ENCODE measurements at regions not wholly inside any gene's neighbourhood (a gene's known extent, or its start where the extent isn't known, plus 50 kb on each side); places are given as distances from the start of the nearest gene placed in this dataset.
"Not testable (repeated sequence)": the region's sequence is repeated elsewhere in the genome, so short reads cannot be mapped to it uniquely, and the experiment has no call there.

- DNase-seq, result no peak
These were observed 50.5 kb upstream of the GRIN2A start for GRCh38 chr16:10232757-10233156.

- no peak for DNase-seq
These were observed 57.4 kb upstream of the GRIN2A start for GRCh38 chr16:10239640-10240039.

GRCh38 chr16:10240854-10241613, 58.8 kb upstream of the GRIN2A start:
- no peak for DNase-seq

GRCh38 chr16:10242097-10242496, 59.9 kb upstream of the GRIN2A start:
- no peak for DNase-seq

GRCh38 chr16:10242916-10243315, 60.7 kb upstream of the GRIN2A start:
- no peak for DNase-seq

GRCh38 chr16:10245002-10245401, 62.8 kb upstream of the GRIN2A start:
- DNase-seq, result no peak

GRCh38 chr16:10250137-10250828, 68.1 kb upstream of the GRIN2A start:
- DNase-seq, result no peak

GRCh38 chr16:10252155-10252554, 69.9 kb upstream of the GRIN2A start:
- DNase-seq, result no peak

- DNase-seq, result no peak
These were observed 71.2 kb upstream of the GRIN2A start for GRCh38 chr16:10253409-10253808.

GRCh38 chr16:10255728-10256127, 73.5 kb upstream of the GRIN2A start:
- DNase-seq, result no peak

- DNase-seq, result no peak
These were observed 74.8 kb upstream of the GRIN2A start for GRCh38 chr16:10256784-10257641.

- DNase-seq, result not testable (repeated sequence)
These were observed 75.5 kb upstream of the GRIN2A start for GRCh38 chr16:10257642-10258251.

- DNase-seq, result not testable (repeated sequence)
These were observed 76.8 kb upstream of the GRIN2A start for GRCh38 chr16:10258930-10259603.

- DNase-seq, result no peak
These were observed 78.8 kb upstream of the GRIN2A start for GRCh38 chr16:10261077-10261476.

- not testable (repeated sequence) for DNase-seq
These were observed 79.3 kb upstream of the GRIN2A start for GRCh38 chr16:10261526-10261925.

GRCh38 chr16:10262377-10263132, 80.3 kb upstream of the GRIN2A start:
- no peak for DNase-seq

- DNase-seq, result no peak
These were observed 83.8 kb upstream of the GRIN2A start for GRCh38 chr16:10265770-10266615.

GRCh38 chr16:10266809-10267208, 84.6 kb upstream of the GRIN2A start:
- DNase-seq, result no peak

- no peak for DNase-seq
These were observed 87.4 kb upstream of the GRIN2A start for GRCh38 chr16:10269632-10270031.

GRCh38 chr16:10272250-10272854, 90.1 kb upstream of the GRIN2A start:
- DNase-seq, result not testable (repeated sequence)

All from SIG-M5 (cell line).